ENCODE measurements at regions not wholly inside any gene's neighbourhood (a gene's known extent, or its start where the extent isn't known, plus 50 kb on each side); places are given as distances from the start of the nearest gene placed in this dataset.
A peak's percentile ranks its signal among the peaks of the same experiment; 100 is the strongest.

DNA sequence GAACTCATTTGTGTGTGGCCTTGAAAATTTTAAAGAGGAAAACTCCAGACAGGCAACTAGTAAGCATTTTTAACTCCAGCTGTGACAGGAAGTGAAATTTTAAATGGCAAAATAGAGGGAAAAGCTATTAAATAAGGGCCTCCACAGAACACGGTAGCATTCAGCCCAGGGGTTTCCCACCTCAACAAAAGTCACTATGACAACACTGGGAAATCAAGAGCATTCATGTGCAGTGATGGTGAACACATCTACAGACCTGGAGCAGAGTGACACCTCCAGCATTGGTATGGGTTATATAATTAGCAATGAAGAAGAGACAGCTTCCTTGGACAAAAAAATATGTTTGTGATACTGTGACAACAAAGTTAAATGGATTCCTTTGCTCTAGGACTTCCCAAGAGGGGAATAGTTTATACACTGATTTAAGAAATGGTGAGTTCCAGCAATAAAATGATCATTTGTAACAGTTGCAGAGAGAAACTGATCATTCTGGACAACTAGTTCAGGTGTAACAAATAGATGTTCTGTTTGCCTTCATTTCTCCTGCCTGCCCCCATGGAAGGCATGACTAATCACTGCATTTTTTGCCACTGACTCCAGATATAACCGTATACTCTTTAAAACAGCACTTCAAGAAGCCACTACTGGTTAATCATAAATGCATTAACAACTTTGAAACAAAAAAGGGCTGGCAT, 93.3 kb upstream of the SLC44A1 start:
- no peak for DNase-seq

DNA sequence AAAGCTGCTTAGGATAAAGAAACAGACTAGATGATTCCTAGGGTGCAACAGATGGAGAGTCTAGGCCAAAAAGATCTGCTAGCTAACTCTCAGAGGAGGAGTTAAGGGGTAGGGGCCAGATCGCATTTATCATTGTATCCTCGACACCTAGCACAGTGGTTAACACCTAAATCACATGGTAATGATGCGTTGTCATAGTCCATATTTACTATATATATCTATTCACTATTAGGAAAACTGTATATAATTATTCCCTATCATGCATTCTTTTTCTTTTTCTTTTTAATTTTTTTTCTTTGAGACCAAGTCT, 92.8 kb upstream of the SLC44A1 start:
- DNase-seq = no peak

- DNase-seq = no peak
Measured at GRCh38 chr9:105154723-105155191, 89.7 kb upstream of the SLC44A1 start.

GRCh38 chr9:105157171-105157583, 87.3 kb upstream of the SLC44A1 start:
- DNase-seq = peak; percentile 34

- no peak for DNase-seq
Measured at GRCh38 chr9:105158020-105158419, 86.4 kb upstream of the SLC44A1 start.

DNA sequence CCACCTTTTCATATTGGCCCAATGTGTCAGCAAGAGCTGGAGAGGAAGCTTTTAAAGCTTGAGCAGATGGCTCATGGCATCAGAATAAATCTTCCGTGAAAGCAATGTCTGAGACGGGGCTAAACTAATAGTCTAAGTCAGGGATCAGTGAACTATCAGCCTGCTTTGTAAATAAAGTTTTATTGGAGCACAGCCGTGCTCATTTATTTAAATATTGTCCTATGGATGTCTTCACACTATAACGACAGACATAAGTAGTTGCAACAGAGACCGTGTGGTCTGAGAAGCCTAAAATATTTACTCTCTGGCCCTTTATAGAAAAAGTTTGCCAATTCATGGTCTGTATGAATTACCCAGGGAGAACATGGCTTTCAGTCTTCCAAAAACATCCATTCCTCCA, 85.6 kb upstream of the SLC44A1 start:
- DNase-seq = peak; percentile 16

- DNase-seq = no peak
Measured at GRCh38 chr9:105168870-105169319, 75.6 kb upstream of the SLC44A1 start.

- no peak for DNase-seq
Measured at GRCh38 chr9:105171076-105171475, 73.4 kb upstream of the SLC44A1 start.

- no peak for DNase-seq
Measured at GRCh38 chr9:105171589-105171988, 72.9 kb upstream of the SLC44A1 start.

DNA sequence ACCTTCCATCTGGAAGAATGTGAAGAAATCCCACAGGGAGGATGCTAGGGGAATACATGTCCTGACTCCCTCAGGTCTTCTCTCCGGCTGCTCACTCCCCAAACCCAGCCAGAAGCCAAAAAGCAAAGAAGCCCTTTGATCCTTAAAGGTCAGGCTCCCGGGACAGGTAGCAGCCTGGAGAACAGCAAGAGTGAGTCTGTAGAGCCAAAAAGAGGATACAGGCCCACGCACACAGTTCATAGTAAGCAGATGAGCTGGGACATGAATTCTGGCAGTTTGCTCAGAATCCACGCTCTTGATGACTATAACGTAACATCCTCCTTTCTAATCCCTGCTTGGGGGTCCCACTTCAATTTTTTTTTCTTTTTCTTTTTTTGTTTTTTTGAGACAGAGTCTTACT, 72.0 kb upstream of the SLC44A1 start:
- DNase-seq = no peak

GRCh38 chr9:105173306-105173705, 71.1 kb upstream of the SLC44A1 start:
- peak; percentile 22 for DNase-seq

DNA sequence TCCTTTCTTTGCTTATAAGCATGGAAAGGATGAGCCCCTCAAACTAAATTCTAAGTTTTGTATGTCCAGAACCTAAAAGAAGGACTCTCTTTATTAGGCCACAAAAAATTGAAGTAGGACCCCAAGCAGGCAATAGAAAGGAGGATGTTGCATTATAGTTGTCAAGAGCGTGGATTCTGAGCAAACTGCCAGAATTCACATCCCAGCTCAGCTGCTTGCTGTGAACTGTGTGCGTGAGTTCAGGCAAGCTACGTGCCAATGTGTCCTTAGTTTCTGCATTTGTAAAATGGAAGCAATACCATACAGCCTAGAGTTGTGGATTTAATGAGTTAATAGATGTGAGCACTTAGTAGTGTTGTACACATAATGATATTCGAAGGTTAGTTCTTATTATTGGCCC, 70.6 kb upstream of the SLC44A1 start:
- no peak for DNase-seq

GRCh38 chr9:105176194-105176593, 68.3 kb upstream of the SLC44A1 start:
- no peak for DNase-seq

- no peak for DNase-seq
Measured at GRCh38 chr9:105178076-105178475, 66.4 kb upstream of the SLC44A1 start.

- DNase-seq = no peak
Measured at GRCh38 chr9:105187781-105188180, 56.7 kb upstream of the SLC44A1 start.

DNA sequence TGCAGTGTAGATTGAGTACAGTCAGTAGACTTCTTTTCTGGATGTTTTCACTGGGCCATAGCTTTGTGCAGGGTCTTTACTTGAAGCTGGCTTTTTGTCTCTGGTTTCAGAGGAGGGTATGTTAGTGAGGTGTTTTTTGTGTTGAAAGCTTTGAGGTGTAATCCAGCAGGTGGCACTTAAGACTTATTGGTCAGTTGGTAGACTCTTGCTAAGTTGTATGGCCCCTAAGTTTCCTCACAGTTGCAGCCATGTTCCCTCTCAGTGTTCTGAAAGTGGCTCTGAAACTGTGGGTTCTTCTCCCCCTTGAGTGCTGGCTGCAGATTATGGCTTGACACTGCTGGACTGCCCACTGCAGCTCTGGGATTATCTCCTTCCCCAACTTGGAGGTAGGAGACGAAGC, 55.7 kb upstream of the SLC44A1 start:
- DNase-seq = no peak

- no peak for DNase-seq
Measured at GRCh38 chr9:105191508-105192121, 52.8 kb upstream of the SLC44A1 start.

DNA sequence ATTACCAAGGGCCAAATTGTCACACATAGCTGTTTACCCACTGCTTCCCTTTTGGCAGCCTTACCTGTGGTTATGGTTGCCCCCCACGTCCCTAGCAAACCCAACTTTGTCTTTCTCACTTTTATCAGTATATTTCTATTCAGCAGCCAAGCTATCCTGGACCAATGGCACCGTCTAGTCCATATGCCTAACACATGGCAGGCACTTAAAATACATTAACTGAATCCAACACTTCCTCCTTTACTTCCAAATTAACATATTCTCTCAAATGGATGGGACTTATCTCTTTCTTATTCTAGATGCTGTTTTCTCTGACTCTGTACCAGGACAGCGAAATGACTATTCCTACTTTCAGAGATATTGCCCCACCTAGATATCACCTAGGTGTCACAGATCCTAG, 50.9 kb upstream of the SLC44A1 start:
- DNase-seq = no peak

GRCh38 chr9:105194234-105194633, 50.2 kb upstream of the SLC44A1 start:
- no peak for DNase-seq
